ENCODE measurements at regions not wholly inside any gene's neighbourhood (a gene's known extent, or its start where the extent isn't known, plus 50 kb on each side); places are given as distances from the start of the nearest gene placed in this dataset.
"Not testable (repeated sequence)": the region's sequence is repeated elsewhere in the genome, so short reads cannot be mapped to it uniquely, and the experiment has no call there.

- no peak for DNase-seq
Measured at GRCh38 chr10:81288544-81288943, 586.5 kb upstream of the NRG3 start.

GRCh38 chr10:81297292-81297691, 577.7 kb upstream of the NRG3 start:
- no peak for DNase-seq

DNA sequence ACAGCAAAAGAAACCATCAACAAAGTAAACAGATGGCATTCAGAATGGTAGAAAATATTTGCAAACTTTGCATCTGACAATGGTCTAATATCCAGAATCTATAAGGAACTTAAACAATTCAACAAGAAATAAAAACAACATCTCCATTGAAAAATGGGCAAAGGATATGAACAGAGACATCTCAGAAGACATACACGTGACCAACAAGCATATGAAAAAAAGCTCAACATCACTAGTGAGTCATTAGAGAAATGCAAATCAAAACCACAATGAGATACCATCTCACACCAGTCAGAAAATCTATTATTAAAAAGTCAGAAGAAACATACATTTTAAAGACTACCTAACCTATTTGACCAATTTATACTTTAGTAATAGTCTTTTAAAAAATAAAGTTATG, 571.3 kb upstream of the NRG3 start:
- no peak for DNase-seq

DNA sequence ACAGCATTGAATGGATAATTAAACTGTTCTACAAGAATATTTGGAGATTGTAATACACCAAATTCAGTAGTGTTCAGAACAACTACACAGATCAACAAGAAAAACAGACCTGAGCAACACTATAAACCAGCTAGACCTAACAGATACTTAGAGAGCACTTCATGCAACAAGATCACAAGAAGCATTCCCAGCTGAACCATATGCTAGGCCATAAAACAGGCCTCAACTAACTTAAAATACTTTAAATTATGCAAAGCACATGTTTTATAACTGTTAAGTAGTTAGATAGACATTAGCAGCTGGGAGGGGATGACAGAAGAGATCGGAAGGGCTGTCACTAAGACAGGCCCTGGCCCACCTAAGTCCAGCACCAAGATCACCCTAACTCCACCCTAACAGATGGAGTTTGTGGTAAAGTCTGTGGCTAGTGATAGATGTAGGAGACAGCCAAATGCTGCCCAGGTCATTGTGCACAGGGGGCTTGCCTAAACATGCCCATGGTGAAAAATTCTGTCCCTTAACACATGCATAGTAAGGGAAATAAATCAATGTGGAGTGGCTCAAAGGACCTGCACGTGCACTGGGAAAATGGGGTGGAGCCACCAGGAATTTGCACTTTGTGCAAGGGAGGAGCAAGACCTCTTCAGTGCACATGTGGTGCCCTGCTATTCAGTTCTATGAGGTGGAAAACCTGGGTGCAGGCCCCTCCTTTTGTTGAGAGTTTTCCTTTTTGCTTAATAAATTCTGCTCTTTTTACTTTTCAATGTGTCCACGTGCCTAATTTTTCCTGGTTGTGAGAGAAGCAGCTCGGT, 567.8 kb upstream of the NRG3 start:
- no peak for DNase-seq

DNA sequence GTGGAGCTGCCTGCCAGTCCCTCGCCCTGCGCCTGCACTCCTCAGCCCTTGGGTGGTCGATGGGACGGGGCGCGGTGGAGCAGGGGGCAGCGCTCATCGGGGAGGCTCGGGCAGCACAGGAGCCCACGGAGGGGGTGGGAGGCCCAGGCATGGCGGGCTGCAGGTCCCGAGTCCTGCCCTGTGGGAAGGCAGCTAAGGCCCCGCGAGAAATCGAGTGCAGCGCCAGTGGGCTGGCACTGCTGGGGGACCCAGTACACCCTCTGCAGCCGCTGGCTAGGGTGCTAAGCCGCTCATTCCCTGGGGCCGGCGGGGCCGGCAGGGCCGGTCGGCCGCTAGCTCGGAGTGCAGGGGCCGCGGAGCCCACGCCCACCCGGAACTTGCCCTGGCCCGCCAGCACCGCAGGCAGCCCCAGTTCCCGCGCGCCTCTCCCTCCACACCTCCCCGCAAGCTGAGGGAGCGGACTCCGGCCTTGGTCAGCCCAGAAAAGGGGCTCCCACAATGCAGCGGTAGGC, 565.9 kb upstream of the NRG3 start:
- no peak for DNase-seq

DNA sequence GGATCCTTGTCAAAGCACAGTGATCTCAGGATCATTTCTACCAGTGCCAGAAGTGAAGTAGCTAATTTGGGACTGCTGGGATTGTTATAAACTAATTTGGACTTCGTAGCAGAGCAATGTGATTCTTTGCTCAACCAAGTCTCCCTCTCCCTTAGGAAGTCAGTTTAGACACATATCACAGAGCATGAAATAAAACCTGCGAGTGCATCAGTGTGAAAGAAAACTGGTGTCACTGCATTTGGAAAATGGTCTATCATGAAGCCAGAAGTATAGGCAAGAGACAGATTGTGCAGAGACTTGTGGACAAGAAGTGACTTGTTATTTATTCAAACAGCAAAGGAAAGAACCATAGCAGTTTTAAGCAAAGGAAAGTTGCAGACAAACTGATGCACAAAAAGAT, 560.5 kb upstream of the NRG3 start:
- no peak for DNase-seq

DNA sequence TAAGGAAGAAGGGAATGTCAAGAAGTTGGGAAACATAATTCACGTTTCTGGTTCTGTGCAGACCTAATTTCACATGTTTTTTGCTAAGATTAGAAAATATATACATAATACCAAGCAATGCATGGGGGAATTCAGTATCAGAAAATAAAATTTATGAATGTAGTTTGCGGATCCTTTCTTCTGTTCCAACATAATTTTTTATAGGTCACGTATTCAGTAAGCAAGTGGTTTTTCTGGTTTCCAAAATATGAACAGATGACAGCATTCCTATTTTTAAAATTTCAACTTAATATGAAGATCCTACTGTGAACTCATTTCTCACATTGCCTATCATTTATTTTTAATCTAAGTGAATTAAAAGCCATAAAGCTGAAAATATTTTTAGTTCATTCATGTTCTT, 560.0 kb upstream of the NRG3 start:
- DNase-seq: no peak

GRCh38 chr10:81348003-81348402, 527.0 kb upstream of the NRG3 start:
- DNase-seq: no peak

- DNase-seq: no peak
Measured at GRCh38 chr10:81367132-81367531, 507.9 kb upstream of the NRG3 start.

GRCh38 chr10:81386817-81387216, 488.2 kb upstream of the NRG3 start:
- DNase-seq: no peak

DNA sequence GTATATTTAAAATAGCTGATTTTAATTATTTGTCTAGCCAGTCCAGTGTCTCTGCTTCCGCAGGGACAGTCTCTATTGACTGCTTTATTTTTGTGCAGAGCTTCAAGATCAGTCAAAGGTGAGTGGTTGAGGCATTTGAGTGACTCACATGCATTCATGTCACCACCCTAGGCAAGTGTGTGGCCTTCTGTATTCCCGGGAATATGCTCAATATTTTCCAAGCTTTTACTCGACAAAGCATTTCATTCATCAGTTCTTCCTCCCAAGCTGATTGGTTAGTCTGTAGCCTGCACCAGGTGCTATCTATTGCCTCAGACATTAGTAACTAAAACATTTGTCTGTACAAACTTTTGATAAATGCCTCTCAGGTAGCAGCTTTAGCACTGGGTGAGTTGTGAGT, 471.5 kb upstream of the NRG3 start:
- no peak for DNase-seq

GRCh38 chr10:81405399-81405798, 469.6 kb upstream of the NRG3 start:
- DNase-seq: no peak

GRCh38 chr10:81414038-81414437, 461.0 kb upstream of the NRG3 start:
- no peak for DNase-seq

- no peak for DNase-seq
Measured at GRCh38 chr10:81426722-81427121, 448.3 kb upstream of the NRG3 start.

- no peak for DNase-seq
Measured at GRCh38 chr10:81428456-81429134, 446.4 kb upstream of the NRG3 start.

DNA sequence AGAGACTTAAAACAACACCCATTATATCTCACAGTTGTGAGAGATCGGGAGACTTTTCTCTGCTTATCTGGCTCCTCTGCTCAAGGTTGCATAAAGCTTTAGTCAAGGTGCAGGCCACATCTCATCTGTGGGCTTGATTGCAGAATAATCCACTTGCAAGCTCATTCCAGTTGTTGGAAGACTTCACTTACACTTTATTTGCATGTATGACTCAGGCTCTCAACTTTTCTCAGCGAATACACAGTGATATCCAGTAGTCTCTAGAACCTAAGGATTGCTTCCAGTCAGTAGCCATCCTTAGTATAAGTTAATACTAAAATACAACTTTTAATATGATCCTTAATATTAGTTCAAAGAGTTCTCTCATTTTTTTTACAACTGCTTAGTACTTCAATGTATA, 435.5 kb upstream of the NRG3 start:
- DNase-seq: no peak

GRCh38 chr10:81441624-81442023, 433.4 kb upstream of the NRG3 start:
- DNase-seq: not testable (repeated sequence)

DNA sequence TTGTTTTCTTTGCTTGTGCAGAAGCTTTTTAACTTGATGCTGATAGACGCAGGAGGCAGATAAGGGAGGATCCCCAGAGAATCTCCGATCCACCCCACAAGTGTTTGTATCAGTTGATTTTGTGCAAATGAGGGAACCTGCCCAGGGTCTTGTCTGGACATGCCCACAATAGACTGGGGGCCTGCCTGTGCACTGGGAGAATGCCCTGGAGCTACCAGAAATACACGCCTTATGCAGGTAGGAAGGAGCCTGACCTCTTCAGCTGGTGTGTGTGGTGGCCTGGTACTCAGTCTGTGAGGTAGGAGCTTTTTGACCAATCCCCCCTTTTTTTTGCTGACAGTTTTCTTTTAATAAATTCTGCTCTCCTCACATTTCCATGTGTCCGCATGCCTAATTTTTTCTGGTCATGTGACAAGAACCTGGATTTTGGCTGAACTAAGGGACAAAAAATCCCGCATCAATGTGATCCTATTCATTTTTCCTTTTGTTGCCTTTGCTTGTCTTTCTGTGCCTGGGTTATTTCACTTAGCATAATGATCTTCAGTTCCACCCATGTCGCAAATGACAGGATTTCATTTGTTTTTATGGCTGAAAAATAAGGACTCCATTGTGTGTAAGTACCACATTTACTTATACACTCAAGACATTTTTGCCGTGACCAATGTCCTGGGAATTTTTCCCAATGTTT, 430.6 kb upstream of the NRG3 start:
- DNase-seq: no peak

- DNase-seq: no peak
Measured at GRCh38 chr10:81450651-81451050, 424.3 kb upstream of the NRG3 start.

- no peak for DNase-seq
Measured at GRCh38 chr10:81472927-81473470, 402.0 kb upstream of the NRG3 start.

DNA sequence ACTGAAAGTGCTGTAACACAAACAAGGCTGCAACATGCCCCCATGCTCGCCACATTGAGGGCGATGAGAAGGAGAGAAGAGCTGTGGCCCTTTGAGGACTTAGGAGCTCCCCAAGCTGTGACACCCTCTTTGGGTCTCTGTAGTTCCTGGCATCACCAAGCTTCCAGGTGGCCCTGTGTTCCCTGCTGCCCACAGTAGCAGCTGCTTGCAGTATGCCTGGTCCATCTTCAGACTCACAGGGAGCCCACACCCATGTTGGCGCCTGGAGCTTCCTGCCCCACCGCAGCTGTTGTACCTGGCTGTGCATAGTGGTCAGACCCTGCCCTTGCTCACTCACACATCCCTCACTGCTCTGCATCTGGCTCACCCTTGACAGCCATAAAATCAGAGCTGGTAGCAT, 401.2 kb upstream of the NRG3 start:
- no peak for DNase-seq

- no peak for DNase-seq
Measured at GRCh38 chr10:81479316-81479715, 395.7 kb upstream of the NRG3 start.

- no peak for DNase-seq
Measured at GRCh38 chr10:81496626-81497025, 378.4 kb upstream of the NRG3 start.

Measured in activated CD8-positive, alpha-beta memory T cell treated with anti-CD3 and anti-CD28 coated beads, Interleukin-2, amount 50 U/mL, for 4 hours (primary cell).